ENCODE measurements at regions not wholly inside any gene's neighbourhood (a gene's known extent, or its start where the extent isn't known, plus 50 kb on each side); places are given as distances from the start of the nearest gene placed in this dataset.

GRCh38 chr11:120061036-120061760, 76.7 kb downstream of the TRIM29 start:
- no peak for DNase-seq

DNA sequence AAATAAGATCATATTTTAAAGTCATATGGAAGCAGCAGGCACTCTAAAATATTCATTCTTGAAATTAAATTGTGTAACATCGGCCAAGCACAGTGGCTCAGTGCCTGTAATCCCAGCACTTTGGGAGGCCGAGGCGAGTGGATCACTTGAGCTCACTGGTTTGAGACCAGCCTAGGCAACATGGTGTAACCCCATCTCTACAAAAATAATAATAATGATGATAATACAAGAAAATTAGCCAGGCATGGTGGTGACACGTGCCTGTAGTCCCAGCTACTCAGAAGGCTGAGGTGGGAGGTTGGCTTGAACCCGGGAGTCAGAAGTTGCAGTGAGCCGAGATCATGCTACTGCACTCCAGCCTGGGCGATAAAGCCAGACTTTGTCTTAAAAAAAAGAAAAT, 77.4 kb downstream of the TRIM29 start:
- no peak for DNase-seq

- no peak for DNase-seq
Measured at GRCh38 chr11:120058931-120059330, 79.0 kb downstream of the TRIM29 start.

- DNase-seq, result no peak
Measured at GRCh38 chr11:120057595-120058581, 80.0 kb downstream of the TRIM29 start.

DNA sequence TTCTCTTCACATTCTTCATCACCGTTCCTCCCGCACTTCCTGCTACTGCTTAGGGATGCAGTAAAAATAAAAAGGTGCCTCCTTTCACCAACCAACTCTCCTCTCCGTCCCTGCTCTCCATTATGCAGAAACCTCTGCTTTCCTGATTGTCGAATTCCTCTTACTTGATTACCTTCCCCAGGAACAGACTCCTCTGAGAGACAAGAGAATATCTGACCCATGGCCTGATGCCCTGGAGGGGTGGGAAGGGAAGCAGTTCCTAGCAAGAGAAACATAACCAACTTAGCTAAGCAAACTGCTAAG, 80.9 kb downstream of the TRIM29 start:
- no peak for DNase-seq

GRCh38 chr11:120056301-120057027, 81.4 kb downstream of the TRIM29 start:
- no peak for DNase-seq

GRCh38 chr11:120055646-120056045, 82.3 kb downstream of the TRIM29 start:
- DNase-seq, result no peak

DNA sequence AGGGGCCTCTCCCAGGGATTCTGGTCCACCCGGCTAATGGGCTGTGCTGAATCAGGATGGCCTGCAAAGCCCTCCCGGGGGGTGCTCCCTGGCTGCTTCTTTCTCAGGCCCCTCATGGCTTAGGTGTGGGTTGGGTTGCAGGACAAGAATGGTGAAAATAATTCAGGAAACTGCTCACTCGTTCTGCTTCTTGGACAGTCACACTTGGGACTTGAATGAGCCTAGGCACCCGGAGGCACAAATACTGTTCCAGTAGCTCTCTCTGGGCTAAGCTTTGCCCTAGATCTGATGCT, 83.2 kb downstream of the TRIM29 start:
- no peak for DNase-seq

DNA sequence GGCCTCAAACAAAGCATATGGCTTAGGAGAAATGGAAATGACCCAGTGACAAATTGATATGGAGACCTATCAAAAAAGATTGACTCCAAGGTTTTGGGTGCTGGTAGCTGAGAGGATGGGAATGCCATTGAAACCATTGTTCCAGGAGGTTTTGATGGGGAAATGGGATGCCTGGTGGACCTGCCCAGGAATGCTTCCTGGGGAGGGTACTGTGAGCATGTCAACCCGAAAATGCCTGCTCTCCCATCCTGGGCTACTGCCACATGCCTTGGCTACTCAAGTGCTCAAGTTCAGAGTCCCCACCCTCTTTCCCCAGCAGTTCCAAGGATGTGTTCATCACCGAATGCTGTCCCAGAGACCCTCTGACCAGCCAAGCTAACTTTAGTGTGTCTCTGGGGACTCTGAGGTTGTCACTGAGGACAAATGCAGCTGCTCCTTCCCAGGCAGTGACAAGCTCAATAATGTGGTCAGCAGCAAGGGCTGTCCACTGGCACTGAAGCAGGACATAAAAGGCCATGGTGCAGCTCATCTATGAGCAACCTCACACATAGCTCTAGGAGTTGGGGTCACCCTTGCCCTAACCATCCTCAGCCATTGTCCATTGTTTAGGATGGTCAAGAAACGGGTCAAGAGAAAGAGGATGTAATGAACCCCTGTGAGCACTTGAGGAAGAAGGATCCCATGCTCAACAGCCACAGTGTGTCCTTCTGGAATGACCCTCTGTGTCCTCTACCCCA, 83.7 kb downstream of the TRIM29 start:
- DNase-seq, result no peak

GRCh38 chr11:120052196-120052775, 85.6 kb downstream of the TRIM29 start:
- DNase-seq, result no peak

GRCh38 chr11:120044011-120044675, 93.8 kb downstream of the TRIM29 start:
- no peak for DNase-seq

DNA sequence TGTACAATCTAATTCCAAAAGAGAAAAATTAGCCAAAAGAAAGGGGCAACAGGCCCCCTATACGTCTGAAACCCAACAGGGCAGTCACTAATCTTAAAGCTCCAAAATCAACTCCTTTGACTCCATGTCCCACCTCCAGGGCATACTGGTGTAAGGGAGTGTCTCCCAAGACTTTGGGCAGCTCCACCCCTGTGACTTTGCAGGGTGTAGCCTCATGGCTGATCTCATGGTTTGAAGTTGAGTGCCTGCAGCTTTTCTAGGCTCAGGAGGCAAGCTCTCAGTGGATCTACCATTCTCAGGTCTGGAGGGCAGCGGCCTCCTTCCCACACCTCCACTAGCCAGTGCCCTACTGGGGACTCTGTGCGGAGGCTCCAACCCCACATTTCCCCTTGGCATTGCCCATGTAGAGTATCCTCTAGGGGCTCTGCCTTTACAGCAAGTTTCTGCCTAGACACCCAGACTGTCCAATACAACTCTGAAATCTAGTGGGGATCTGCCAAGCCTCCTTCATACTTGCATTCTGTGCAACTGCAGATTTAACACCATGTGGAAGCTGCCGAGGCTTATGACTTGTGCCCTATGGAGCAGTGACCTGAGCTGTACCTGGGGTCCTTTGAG, 94.5 kb downstream of the TRIM29 start:
- no peak for DNase-seq

DNA sequence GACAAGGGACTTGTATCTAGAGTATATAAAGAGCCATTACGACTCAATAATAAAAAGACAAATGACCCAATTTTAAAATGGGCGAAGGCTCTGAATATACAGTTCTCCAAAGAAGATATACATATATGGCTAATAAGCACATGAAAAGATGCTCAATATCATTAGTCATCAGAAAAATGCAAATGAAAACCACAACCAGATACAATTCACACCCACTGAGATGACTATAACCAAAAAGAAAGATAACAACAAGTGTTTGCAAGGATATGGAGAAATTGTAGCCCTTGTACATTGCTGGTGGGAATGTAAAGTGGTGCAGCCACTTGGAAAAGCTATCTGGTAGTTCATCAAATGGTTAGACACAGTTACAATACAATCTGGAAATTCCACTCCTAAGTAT, 96.3 kb downstream of the TRIM29 start:
- DNase-seq, result no peak

GRCh38 chr11:120040151-120040840, 97.6 kb downstream of the TRIM29 start:
- no peak for DNase-seq

- DNase-seq, result no peak
Measured at GRCh38 chr11:120039039-120039438, 98.9 kb downstream of the TRIM29 start.

- no peak for DNase-seq
Measured at GRCh38 chr11:120037111-120037510, 100.8 kb downstream of the TRIM29 start.

- no peak for DNase-seq
Measured at GRCh38 chr11:120035756-120036155, 102.2 kb downstream of the TRIM29 start.

DNA sequence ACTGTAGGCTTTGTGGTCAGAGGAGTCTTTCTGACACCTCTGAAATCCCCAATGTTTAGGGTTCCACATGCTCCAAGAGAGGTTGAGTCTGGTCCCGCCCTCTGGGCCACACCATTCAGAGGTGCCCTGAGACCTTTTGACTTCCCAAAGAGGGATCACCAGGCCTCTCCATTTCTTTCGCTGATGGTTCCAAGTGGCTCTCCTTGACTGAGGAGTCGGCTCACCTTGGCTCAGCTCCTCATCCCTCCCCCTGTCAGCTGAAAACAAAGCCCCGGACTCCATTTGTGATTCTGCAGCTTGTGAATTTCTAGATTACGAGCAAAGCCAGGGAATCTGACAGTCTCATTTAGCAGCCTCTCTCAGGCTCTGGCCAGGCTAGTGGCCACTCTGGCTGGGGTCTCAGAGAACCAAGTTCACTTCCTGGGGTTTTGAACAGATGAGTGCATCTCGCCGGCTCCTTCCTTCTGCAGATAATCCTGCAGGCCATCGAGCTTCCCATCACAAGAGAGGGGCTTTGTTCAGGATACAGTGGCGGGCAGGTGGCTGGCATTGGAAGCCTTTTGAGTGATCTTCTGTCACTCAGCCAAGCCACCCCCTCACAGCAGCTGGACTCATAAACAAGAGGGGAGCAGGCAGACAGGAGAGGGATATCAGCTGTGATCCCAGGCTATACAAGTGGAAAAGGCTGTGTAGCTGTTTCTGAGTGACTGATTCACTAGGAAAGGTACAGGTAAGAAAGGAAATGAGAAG, 102.9 kb downstream of the TRIM29 start:
- DNase-seq, result peak; percentile 82

- peak; percentile 5 for DNase-seq
Measured at GRCh38 chr11:120034176-120034875, 103.6 kb downstream of the TRIM29 start.
